ENCODE measurements at regions not wholly inside any gene's neighbourhood (a gene's known extent, or its start where the extent isn't known, plus 50 kb on each side); places are given as distances from the start of the nearest gene placed in this dataset.

- 73 to 90% (median 90%) methylated on average over 5 of the region's 5 CpGs for WGBS, 3 donors
- no peak overlapping the region for H3K27ac ChIP-seq (ENCODE audit: low read depth, low read length)
These were observed 327.6 kb upstream of the ZEB2 start for GRCh38 chr2:144847347-144848080.

DNA sequence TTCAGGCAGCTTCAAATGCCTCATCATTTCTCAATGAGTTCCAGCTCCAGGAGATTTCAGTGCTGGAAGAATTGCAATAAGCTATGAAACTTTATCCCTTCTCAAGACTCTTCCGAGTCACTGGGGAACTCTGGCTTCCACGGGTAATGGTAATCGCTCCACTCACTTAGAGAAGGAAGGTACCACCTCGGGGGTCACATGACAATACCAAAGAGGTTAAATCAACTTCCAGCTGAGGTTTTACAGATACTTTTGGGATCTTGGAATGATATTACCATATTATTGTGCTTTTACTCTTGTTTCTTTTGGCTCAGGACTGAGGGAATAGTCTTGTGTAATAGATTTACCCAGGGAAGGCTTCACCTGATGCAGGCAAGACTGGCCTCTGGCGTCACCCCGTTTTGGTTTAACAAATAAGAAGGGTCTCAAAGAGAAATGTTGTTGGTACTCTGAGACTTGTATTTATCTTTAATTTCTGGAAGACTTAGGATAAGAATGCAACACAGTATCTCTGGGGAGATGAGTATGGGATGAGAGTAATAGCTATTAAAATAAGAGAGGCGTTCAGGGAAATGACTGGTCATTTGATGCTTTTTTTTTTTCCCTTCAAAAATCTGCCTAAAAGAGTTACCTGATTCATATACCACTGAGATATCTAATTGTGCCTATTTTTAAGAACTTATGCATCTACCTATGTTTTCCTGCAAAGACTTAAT, 316.9 kb upstream of the ZEB2 start:
- H3K27ac ChIP-seq (ENCODE audit: low read depth, low read length): no peak overlapping the region
- WGBS, 3 donors: 65 to 84% (median 74%) methylated on average over 7 of the region's 7 CpGs

DNA sequence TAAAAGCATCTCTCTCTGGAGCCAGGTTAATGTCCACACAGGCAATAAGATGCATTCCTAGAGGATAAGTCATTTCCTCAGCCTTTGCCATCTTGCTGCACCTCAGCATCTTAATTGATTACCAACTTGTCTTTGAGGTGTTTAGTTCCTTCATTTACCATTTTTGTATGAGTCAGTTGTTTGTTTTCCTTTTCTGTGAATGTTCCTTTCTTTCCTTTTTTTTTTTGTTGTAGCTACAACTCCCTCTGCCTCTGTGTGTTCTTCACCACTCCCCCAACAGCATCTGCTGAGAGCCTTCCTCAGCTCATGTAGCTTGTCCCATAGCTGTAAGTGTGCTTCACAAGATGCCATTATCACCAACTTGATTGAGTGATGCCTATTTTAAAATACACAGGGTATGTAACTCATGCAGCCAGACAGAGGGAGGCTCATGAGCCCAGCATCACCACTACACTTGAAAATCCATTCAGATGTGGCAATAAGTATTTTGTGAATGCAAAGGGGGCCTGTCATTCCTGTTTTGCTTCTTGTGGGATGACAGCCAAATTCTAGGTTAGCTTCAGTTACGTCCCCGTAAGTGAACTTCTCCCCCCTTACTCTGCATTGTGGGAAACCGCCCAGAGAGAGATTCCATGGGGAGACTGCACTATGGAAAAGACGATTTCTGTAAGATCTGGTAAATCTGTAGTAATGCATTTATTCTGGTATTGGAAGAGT, 315.9 kb upstream of the ZEB2 start:
- WGBS, 3 donors: 67 to 69% (median 69%) methylated on average over 4 of the region's 4 CpGs
- H3K27ac ChIP-seq (ENCODE audit: low read depth, low read length): no peak overlapping the region

GRCh38 chr2:144834998-144835633, 315.2 kb upstream of the ZEB2 start:
- WGBS, 3 donors: 37 to 48% (median 47%) methylated on average over 5 of the region's 5 CpGs
- no peak overlapping the region for H3K27ac ChIP-seq (ENCODE audit: low read depth, low read length)

GRCh38 chr2:144834363-144834762, 314.4 kb upstream of the ZEB2 start:
- no peak overlapping the region for H3K27ac ChIP-seq (ENCODE audit: low read depth, low read length)
- 57 to 64% (median 60%) methylated on average over 4 of the region's 4 CpGs for WGBS, 3 donors

DNA sequence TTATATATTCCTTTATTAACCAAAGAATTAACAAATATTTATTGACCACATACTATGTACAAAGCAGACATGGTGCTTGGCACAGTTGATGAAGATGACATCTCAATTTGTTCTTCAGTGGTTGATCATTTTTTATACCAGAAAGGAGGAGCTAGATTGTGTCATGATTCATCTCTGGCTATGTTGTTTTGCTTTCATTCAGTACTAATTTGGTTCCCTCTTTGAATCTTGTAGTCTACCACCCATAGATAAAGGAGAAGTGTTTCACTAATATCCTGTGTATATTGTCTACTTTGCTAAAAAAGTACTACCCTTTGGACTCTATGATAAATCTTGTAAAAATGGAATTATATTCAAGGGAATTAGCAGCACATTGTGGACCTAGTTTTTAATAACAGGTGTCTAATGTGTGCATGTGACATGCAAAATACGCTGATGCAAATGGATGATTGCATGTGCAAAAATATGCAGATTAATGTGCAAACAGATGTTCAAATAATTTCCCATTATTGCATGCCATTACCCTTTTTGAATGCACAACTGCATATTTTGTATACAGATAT, 313.2 kb upstream of the ZEB2 start:
- H3K27ac ChIP-seq (ENCODE audit: low read depth, low read length): no peak overlapping the region
- WGBS, 3 donors: 87 to 97% (median 97%) methylated on average over 1 of the region's 1 CpG

- H3K27ac ChIP-seq (ENCODE audit: low read depth, low read length): no peak overlapping the region
- WGBS, 3 donors: 52 to 82% (median 59%) methylated on average over 3 of the region's 3 CpGs
These were observed 312.1 kb upstream of the ZEB2 start for GRCh38 chr2:144832048-144832447.

DNA sequence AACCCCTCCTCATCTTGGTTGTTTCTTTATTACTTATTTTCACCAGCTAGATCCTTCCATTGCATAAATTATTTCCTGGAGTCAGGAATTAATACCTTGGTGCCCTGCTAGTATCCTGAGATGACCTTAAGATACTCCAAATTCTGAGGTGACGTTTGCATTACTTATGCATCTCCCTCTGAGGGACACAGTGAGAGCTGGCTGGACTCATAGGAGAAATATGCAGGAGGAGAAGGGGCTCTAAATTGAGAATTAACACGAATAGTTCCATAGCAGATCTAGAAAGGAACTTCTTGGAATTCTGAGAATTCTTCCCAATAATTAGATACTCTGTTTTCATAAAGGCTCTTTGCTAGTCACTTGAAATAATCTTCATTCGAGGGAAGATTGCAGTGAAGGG, 310.6 kb upstream of the ZEB2 start:
- 75 to 81% (median 78%) methylated on average over 3 of the region's 3 CpGs for WGBS, 3 donors
- no peak overlapping the region for H3K27ac ChIP-seq (ENCODE audit: low read depth, low read length)

DNA sequence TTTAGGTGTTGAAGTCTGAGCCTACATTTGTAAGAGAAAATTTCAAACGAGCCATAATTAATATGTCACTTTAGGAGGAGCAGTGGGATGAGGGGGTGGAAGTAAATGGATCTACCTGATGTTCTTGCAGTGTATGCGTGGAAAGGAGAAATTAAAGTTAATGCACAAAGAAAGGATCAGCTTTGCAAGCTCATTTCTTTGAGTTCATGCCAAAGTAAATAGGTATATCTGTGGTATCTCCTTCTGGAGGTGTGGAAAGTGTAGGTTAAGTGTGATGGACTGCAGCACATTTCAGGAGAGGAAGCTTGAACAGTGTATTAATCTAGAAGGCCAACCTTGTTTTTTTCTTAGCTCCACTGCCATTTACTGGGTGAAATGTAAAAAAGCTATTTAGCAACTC, 307.5 kb upstream of the ZEB2 start:
- no peak overlapping the region for H3K27ac ChIP-seq (ENCODE audit: low read depth, low read length)
- WGBS, 3 donors: 57 to 83% (median 70%) methylated on average over 2 of the region's 2 CpGs

DNA sequence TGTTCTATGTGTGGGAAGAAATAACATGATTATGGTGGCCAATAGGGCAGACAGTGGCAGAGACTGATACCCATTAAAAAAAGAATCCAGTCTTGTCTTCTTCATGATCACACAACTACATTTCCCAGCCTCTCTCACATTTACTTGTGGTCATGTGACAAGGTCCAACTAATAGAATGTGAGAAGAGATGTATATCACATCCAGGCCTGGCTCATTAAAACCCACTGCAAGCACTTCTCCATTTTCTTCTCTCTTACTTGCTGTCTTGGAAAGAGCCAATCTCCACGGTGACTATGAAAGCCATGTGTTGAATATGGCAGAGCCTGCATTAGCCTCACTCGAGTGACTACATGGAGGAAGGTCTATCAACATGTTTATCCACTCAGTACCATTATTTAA, 306.2 kb upstream of the ZEB2 start:
- no peak overlapping the region for H3K27ac ChIP-seq (ENCODE audit: low read depth, low read length)
- 42 to 47% (median 44%) methylated on average over 2 of the region's 2 CpGs for WGBS, 3 donors

- WGBS, 3 donors: 54 to 84% (median 57%) methylated on average over 3 of the region's 3 CpGs
- no peak overlapping the region for H3K27ac ChIP-seq (ENCODE audit: low read depth, low read length)
These were observed 305.6 kb upstream of the ZEB2 start for GRCh38 chr2:144825331-144826020.

DNA sequence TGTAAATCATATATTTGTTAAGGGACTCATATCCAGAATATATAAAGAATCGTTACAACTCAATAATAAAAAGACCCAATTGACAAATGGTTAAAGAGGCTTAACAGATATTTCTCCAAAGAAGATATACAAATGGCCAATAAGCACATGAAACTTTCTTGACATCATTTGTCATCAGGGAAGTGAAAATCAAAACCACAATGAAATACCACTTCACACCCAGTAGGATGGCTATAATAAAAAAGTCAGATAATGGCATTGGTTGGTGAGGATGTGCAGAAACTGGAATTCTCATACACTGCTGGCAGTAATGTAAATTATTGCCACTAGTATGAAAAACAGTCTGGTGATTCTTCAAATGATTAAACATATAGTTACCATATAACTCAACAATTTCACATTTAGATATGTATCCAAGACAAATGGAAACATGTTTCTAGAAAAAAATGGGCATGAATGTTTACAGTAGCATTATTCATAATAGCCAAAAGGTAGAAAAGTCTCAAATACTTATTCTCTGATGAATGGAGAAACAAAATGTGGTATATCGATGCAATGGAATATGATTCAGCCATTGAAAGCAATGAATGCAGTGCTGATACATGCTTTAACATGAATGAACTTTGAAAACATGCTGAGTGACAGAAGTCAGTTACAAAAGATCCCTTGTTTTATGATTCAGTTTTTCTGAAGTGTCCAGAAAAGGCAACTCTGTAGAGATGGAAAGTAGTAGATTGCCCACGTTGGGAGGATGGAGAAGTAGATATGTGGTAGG, 304.6 kb upstream of the ZEB2 start:
- no peak overlapping the region for H3K27ac ChIP-seq (ENCODE audit: low read depth, low read length)
- WGBS, 3 donors: 79 to 84% (median 81%) methylated on average over 3 of the region's 3 CpGs

DNA sequence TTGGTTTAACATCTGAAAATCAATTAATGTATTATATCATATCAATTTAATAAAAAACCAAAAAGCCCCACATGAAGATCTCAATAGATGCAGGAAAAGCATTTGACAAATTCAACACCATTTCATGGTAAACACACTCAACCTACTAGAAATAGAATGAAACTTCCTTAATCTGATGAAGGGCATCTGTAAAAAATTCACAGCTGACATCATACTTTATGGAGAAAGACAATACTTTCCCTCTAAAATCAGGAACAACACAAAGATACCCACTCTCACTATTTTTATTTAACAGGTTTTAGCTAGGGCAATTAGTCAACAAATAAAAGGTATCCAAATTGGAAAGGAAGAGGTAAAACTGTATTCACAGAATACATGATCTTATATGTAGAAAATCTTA, 303.0 kb upstream of the ZEB2 start:
- H3K27ac ChIP-seq (ENCODE audit: low read depth, low read length): no peak overlapping the region

GRCh38 chr2:144812288-144812687, 292.4 kb upstream of the ZEB2 start:
- WGBS, 3 donors: 91 to 96% (median 96%) methylated on average over 6 of the region's 6 CpGs
- no peak overlapping the region for H3K27ac ChIP-seq (ENCODE audit: low read depth, low read length)

DNA sequence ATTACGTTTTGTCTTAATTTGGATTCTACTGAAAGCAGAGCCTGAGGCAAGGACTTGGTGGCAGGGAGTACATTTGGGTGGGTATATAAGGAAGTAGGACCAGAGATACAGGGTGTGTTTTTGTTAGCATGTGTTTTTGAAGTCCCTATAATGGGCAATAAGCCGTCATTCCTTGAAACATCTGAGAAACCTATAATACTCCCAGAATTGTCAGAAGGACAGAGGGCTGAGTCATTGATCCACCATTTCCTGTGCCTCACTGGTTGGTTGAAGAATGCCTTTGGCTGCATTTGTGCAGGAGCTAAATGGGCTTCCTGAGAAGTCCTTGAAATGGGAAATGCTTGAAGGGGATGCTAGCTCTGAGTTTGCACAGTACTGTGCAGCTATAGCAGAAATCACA, 281.8 kb upstream of the ZEB2 start:
- 70 to 78% (median 73%) methylated on average over 2 of the region's 2 CpGs for whole genome bisulfite sequencing, 3 donors
- H3K27ac ChIP-seq (ENCODE audit: low read depth, low read length): no peak overlapping the region

- WGBS, 3 donors: 78 to 94% (median 94%) methylated on average over 1 of the region's 1 CpG
- H3K27ac ChIP-seq (ENCODE audit: low read depth, low read length): no peak overlapping the region
These were observed 281.4 kb upstream of the ZEB2 start for GRCh38 chr2:144801325-144801724.

- no peak overlapping the region for H3K27ac ChIP-seq (ENCODE audit: low read depth, low read length)
- WGBS, 3 donors: 58 to 70% (median 60%) methylated on average over 3 of the region's 3 CpGs
These were observed 279.1 kb upstream of the ZEB2 start for GRCh38 chr2:144798989-144799388.

DNA sequence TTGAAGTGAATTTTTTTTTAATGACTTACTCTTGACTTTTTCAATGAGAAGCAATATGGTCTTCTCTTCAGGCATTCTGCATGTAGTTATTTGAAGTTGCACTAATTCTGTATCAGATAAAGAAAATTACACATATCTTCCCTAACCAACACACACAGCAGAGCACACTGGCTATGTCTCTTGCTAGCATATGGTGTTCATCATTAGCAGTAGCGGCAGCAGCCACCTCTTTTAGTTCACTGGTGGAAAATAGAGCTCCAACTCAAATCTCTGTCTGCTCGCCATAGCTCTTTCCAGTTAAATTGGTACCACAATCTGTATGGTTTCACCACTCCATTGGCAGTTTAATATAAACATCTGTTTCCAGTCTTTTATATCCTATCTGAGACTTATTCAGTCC, 278.1 kb upstream of the ZEB2 start:
- no peak overlapping the region for H3K27ac ChIP-seq (ENCODE audit: low read depth, low read length)
- WGBS, 3 donors: 93 to 94% (median 94%) methylated on average over 2 of the region's 2 CpGs

All from adipose tissue (tissue), 3 donors.